KMS-11 (cell line): ENCODE measurements at regions not wholly inside any gene's neighbourhood (a gene's known extent, or its start where the extent isn't known, plus 50 kb on each side); places are given as distances from the start of the nearest gene placed in this dataset.

Experiments
- H2AFZ ChIP-seq: fragments of 200-600 bp; sonication (generic); 2 replicates; pipeline ENCODE4 v1.6.1; 2016; ENCODE audit warnings: antibody characterized with exemption, mixed run types, low read depth
- H3K27ac ChIP-seq: fragments of 200-600 bp; sonication (generic); 2 replicates; pipeline ENCODE4 v1.6.1; 2016; ENCODE audit warnings: mild to moderate bottlenecking, mixed run types
- H3K27me3 ChIP-seq: fragments of 200-600 bp; sonication (generic); 2 replicates; pipeline ENCODE4 v1.6.1; 2017; ENCODE audit warnings: mild to moderate bottlenecking, low read depth, mixed run types, moderate library complexity; ENCODE audit not compliant: insufficient read depth
- H3K36me3 ChIP-seq: fragments of 200-600 bp; sonication (generic); 2 replicates; pipeline ENCODE4 v1.6.1; 2017; ENCODE audit warnings: mild to moderate bottlenecking, mixed run types; ENCODE audit not compliant: insufficient read depth
- H3K4me1 ChIP-seq: fragments of 200-600 bp; sonication (generic); 2 replicates; pipeline ENCODE4 v1.6.1; 2016; ENCODE audit warnings: mild to moderate bottlenecking, low read depth, mixed run types; ENCODE audit not compliant: poor library complexity, severe bottlenecking
- H3K4me2 ChIP-seq: fragments of 200-600 bp; sonication (generic); 2 replicates; pipeline ENCODE4 v1.7.0; 2016; ENCODE audit warnings: mild to moderate bottlenecking, mixed run types
- H3K4me3 ChIP-seq: fragments of 200-600 bp; sonication (generic); IDR thresholded peaks from 2 replicates; pipeline ENCODE4 v1.6.1; 2017; ENCODE audit warnings: low read depth, low read length, mixed read lengths; ENCODE audit not compliant: insufficient read depth
- H3K79me2 ChIP-seq: fragments of 200-600 bp; sonication (generic); 2 replicates; pipeline ENCODE4 v1.6.1; 2016; ENCODE audit warnings: low read depth, mixed run types; ENCODE audit not compliant: insufficient read depth
- H3K9ac ChIP-seq: fragments of 200-600 bp; sonication (generic); 2 replicates; pipeline ENCODE4 v1.6.1; 2016; ENCODE audit warnings: mild to moderate bottlenecking, mixed run types
- H4K20me1 ChIP-seq: fragments of 200-600 bp; sonication (generic); 2 replicates; pipeline ENCODE4 v1.6.1; 2016; ENCODE audit warnings: mild to moderate bottlenecking, mixed run types; ENCODE audit not compliant: insufficient read depth
- CTCF ChIP-seq: fragments of 200-600 bp; sonication (generic); conservative IDR thresholded peaks from 2 replicates; pipeline ENCODE4 v1.6.1; 2017; ENCODE audit warnings: low read depth, mild to moderate bottlenecking, antibody characterized with exemption, low read length, moderate library complexity, mixed read lengths

DNA sequence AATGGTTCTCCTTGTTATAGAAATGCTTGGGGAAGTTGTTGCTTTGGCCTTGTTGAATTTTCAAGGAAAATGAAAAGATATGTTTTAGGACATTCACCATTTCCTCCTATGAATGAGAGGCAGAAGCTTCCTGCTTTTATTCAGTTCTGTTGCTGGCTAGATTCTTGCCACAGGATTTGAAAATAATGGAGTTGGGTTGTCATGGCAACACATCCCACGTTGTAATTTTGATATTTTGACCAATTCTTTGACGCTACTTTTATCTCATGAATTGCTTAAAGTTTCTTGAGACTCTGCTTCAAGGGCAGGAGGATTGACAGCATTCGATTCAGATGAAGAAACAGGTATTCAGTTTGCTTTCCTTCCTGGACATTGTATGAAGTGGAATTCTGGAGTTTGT lies 331.5 kb downstream of the PRDM2 start:
- Histone ChIP-seq H3K79me2 (no peaks in the 10 kb centered on the region), H3K27ac (no peak overlapping the region), H3K9ac (no peak overlapping the region), H3K4me1 (no peaks in the 10 kb centered on the region), H2AFZ (no peak overlapping the region), H4K20me1 (no peaks in the 10 kb centered on the region), H3K27me3 (no peaks in the 10 kb centered on the region), H3K4me3 (no peak overlapping the region), H3K4me2 (no peak overlapping the region), H3K36me3 (no peaks in the 10 kb centered on the region)
- no peak for TF ChIP-seq CTCF

DNA sequence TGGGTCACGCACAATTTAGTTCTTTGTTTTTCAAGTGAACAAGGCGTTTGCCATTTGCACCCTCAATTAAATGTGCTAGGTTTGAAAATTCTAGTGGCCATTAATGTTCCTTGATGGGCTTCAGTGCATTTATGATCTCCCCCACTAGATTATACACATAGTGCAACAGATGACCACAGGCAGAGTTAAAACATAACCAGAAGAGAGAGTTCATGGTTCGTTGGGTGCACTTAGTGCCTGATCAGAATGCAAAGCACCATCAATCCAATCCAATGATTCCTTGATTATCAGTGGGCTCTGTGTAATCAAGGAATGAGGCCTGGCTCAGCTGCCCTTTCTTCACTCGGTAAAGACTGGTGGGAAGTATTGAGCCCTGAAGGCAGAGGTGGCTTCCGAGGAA lies 334.5 kb downstream of the PRDM2 start:
- no peaks in the 10 kb centered on the region for H3K36me3 ChIP-seq
- H3K4me3 ChIP-seq = no peak overlapping the region
- no peaks in the 10 kb centered on the region for H4K20me1 ChIP-seq
- H3K27ac ChIP-seq = no peak overlapping the region
- H3K27me3 ChIP-seq = no peaks in the 10 kb centered on the region
- H3K9ac ChIP-seq = no peak overlapping the region
- no peak for TF ChIP-seq CTCF
- H2AFZ ChIP-seq = no peak overlapping the region
- H3K79me2 ChIP-seq = no peaks in the 10 kb centered on the region
- no peaks in the 10 kb centered on the region for H3K4me1 ChIP-seq
- H3K4me2 ChIP-seq = no peak overlapping the region

- H3K4me2 ChIP-seq = no peak overlapping the region
- no peaks in the 10 kb centered on the region for H3K27me3 ChIP-seq
- no peaks in the 10 kb centered on the region for H3K36me3 ChIP-seq
- no peak overlapping the region for H3K9ac ChIP-seq
- no peak overlapping the region for H2AFZ ChIP-seq
- no peaks in the 10 kb centered on the region for H4K20me1 ChIP-seq
- H3K4me3 ChIP-seq = no peak overlapping the region
- no peak overlapping the region for H3K27ac ChIP-seq
- no peak for TF ChIP-seq CTCF
- H3K4me1 ChIP-seq = no peaks in the 10 kb centered on the region
- no peaks in the 10 kb centered on the region for H3K79me2 ChIP-seq
Observed at GRCh38 chr1:14037101-14037847, 337.3 kb downstream of the PRDM2 start.

DNA sequence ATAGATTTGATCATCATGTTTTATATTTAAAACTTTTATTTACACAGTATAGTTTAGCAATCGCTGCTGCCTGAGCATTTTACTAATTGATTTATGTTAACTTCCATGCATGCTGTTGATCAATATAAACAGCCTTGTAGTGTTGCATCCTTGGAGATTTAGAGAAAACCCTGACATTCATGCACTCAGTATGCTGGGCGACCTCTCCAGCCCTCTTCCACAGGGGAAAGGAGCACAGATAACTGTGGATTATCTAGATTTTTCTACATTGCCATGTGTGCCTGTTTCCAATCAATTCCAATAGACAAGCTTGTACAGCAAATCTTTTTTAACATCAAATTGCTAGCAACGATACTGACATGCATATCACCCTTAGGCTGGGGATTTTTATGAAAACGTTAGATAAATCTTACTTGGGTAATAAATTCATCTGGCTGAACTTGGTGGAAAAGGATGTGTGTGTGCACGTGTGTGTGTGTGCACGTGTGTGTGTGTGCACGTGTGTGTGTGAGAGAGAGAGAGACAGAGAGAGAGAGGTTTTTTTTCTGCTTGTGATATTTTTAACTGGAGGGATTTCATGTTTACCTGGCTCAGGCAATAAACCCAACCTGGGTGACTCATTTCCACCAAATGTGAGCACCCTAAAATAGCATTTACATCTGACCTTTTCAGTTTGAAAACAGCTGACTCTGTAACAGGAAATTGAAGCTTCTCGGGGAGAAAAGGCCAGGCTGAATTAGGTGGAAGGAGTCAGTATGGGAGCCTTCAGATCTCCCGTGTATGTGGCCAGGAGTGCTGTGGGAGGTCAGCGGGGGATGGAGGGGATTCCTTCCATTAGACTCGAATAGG lies 339.8 kb downstream of the PRDM2 start:
- no peak overlapping the region for H3K4me2 ChIP-seq
- H3K9ac ChIP-seq = no peak overlapping the region
- no peaks in the 10 kb centered on the region for H4K20me1 ChIP-seq
- H3K79me2 ChIP-seq = no peaks in the 10 kb centered on the region
- H3K4me1 ChIP-seq = no peaks in the 10 kb centered on the region
- no peaks in the 10 kb centered on the region for H3K27me3 ChIP-seq
- no peak overlapping the region for H3K27ac ChIP-seq
- no peak overlapping the region for H3K4me3 ChIP-seq
- no peak for TF ChIP-seq CTCF
- H3K36me3 ChIP-seq = no peaks in the 10 kb centered on the region
- peak overlapping the region; percentile 34; the same call in 1 of the 2 replicates for H2AFZ ChIP-seq
